H1 (cell line): ENCODE measurements at regions not wholly inside any gene's neighbourhood (a gene's known extent, or its start where the extent isn't known, plus 50 kb on each side); places are given as distances from the start of the nearest gene placed in this dataset.

Experiments
- EGR1 ChIP-seq: IDR thresholded peaks from 2 replicates; pipeline ENCODE4 v1.6.1; 2011; ENCODE audit warnings: low read depth, low read length, borderline replicate concordance
- EZH2 ChIP-seq: fragments of 200-600 bp; sonication (generic); IDR thresholded peaks from 2 replicates; pipeline ENCODE4 v1.7.1; 2012; ENCODE audit warnings: low read depth, mild to moderate bottlenecking, moderate library complexity, low read length, inconsistent platforms; ENCODE audit not compliant: severe bottlenecking
- GABPA ChIP-seq: IDR thresholded peaks from 2 replicates; pipeline ENCODE4 v1.6.1; 2011; ENCODE audit warnings: mild to moderate bottlenecking, low read length, moderate library complexity, borderline replicate concordance; ENCODE audit not compliant: insufficient read depth
- NANOG ChIP-seq: IDR thresholded peaks from 2 replicates; pipeline ENCODE4 v1.6.1; 2011; ENCODE audit warnings: low read length, low read depth, mild to moderate bottlenecking, inconsistent platforms; ENCODE audit not compliant: insufficient read depth, poor library complexity, severe bottlenecking
- RFX5 ChIP-seq: IDR thresholded peaks from 2 replicates; pipeline ENCODE4 v1.6.1; 2011; ENCODE audit warnings: low read depth, low read length, improper control_type of control experiment, borderline replicate concordance
- SUZ12 ChIP-seq: fragments of 200-600 bp; sonication (generic); IDR thresholded peaks from 2 replicates; pipeline ENCODE4 v1.6.1; 2012; ENCODE audit warnings: mild to moderate bottlenecking, inconsistent platforms, low read length, moderate library complexity, mixed read lengths

- no peak for TF ChIP-seq EZH2
- TF ChIP-seq GABPA = no peak
- no peak for TF ChIP-seq NANOG
- no peak for TF ChIP-seq SUZ12
- TF ChIP-seq EGR1 = no peak
- no peak for TF ChIP-seq RFX5
Measured at GRCh38 chr1:38603907-38604306, 255.7 kb downstream of the RRAGC start (continued).
